HAP-1 (cell line): ENCODE measurements at regions not wholly inside any gene's neighbourhood (a gene's known extent, or its start where the extent isn't known, plus 50 kb on each side); places are given as distances from the start of the nearest gene placed in this dataset.

Experiments
- DNase-seq, 2 experiments: peaks; one replicate each; pipeline ENCODE4 v3.0.0-alpha.2; 2016 to 2020; ENCODE audit warnings: low spot score in 2 of 2
- H3K27me3 ChIP-seq: fragments of 250-450 bp; sonication (Bioruptor Pico); 2 replicates; pipeline ENCODE4 v1.5.1; 2020; ENCODE audit warnings: low read depth, mild to moderate bottlenecking, moderate library complexity
- H3K36me3 ChIP-seq: fragments of 250-450 bp; sonication (Bioruptor Pico); replicated peaks from 2 replicates; pipeline ENCODE4 v1.5.1; 2020; ENCODE audit warnings: mild to moderate bottlenecking
- H3K4me1 ChIP-seq: fragments of 250-450 bp; sonication (Bioruptor Pico); 2 replicates; pipeline ENCODE4 v1.5.1; 2020; ENCODE audit warnings: mild to moderate bottlenecking
- H3K4me3 ChIP-seq: fragments of 250-450 bp; sonication (Bioruptor Pico); 2 replicates; pipeline ENCODE4 v1.5.1; 2020; ENCODE audit warnings: mild to moderate bottlenecking, moderate library complexity
- H3K9me3 ChIP-seq: fragments of 250-450 bp; sonication (Bioruptor Pico); 2 replicates; pipeline ENCODE4 v1.5.1; 2020; ENCODE audit warnings: mild to moderate bottlenecking, moderate library complexity
- in situ Hi-C: fragments of 300-500 bp; cut with MboI; formaldehyde crosslinking; loops from 3 replicates; pipeline ENCODE4 v1.14.3; 2020; ENCODE audit warnings: low sequenced_read_pairs, inconsistent platforms, mixed read lengths

- no peak for DNase-seq
Measured at GRCh38 chr16:9567666-9568065, 476.2 kb downstream of the HAPSTR1 start.

DNA sequence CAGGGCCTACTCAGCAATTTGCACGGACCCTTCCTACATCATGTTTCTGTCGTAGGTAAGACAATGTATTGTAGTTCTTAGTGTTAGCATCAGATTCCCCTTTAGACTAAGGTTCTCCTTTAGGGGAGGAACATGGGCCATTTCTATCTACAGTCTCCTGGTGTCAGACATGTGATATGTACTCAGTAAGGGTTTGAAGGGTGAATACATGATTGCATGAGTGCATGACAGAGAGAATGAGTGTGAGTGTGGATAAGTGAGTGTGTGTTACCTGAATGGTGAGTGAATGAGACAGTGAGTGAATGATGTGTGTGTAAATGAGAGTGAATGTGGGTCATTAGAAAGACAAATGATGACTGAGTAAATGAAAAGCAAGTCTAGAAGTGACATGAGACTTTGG lies 476.8 kb downstream of the HAPSTR1 start:
- in situ Hi-C loops: no loop called here
- no peak for DNase-seq
- Histone ChIP-seq H3K4me3 (no peak overlapping the region), H3K9me3 (no peaks in the 10 kb centered on the region), H3K4me1 (no peaks in the 10 kb centered on the region), H3K27me3 (no peaks in the 10 kb centered on the region), H3K36me3 (no peaks in the 10 kb centered on the region)

More at GRCh38 chr16:9567666-9568065, 476.2 kb downstream of the HAPSTR1 start:
- H3K4me1 ChIP-seq: no peaks in the 10 kb centered on the region
- no peak overlapping the region for H3K4me3 ChIP-seq
- H3K27me3 ChIP-seq: no peaks in the 10 kb centered on the region
- no peaks in the 10 kb centered on the region for H3K36me3 ChIP-seq
- H3K9me3 ChIP-seq: no peaks in the 10 kb centered on the region
- in situ Hi-C loops: no loop called here

GRCh38 chr16:9570521-9570920 lies 479.1 kb downstream of the HAPSTR1 start:
- no peak overlapping the region for H3K4me3 ChIP-seq
- DNase-seq: no peak
- in situ Hi-C loops: no loop called here
- H3K4me1 ChIP-seq: no peaks in the 10 kb centered on the region
- H3K9me3 ChIP-seq: no peaks in the 10 kb centered on the region
- H3K27me3 ChIP-seq: no peaks in the 10 kb centered on the region
- H3K36me3 ChIP-seq: no peaks in the 10 kb centered on the region

DNA sequence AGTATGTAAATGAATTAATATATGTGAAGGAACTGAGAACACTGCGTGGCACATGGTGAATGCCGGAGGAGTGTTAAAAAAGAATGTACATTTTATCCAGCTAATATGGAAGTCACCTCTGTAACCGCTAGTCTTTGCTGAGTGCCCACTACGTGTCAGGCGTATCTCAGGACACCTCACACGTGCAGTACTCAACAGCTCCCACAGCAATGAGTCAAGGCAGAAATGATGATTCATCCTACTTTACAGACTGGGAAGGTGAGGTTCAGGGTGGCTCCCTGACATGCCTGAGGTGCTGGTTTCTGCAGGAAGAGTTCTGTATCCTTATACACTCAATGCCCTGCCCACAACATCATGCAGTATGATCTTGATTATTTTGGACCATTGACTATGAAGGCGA lies 487.0 kb downstream of the HAPSTR1 start:
- H3K9me3 ChIP-seq: no peaks in the 10 kb centered on the region
- no peaks in the 10 kb centered on the region for H3K36me3 ChIP-seq
- H3K27me3 ChIP-seq: no peaks in the 10 kb centered on the region
- no peak for DNase-seq
- no peak overlapping the region for H3K4me3 ChIP-seq
- in situ Hi-C loops: no loop called here
- H3K4me1 ChIP-seq: no peaks in the 10 kb centered on the region

DNA sequence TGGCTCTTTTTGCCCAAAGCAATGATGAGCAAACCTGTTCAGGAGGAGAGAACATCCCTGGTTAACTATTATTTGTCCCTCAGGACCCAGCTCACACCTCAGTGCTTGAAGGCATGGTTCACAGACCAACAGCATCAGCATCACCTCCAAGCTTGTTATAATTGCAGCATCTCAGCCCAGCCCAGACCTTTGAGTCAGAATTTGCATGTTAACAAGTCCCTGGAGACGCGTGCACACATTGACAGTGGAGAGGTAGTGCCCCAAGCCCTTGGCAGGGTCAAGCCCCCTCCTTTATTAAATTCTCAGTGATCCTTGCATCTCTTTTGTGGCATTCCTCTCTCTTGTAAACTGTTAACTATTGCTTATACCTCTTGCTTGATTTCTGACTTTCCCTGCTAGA lies 488.6 kb downstream of the HAPSTR1 start:
- DNase-seq: no peak
- in situ Hi-C loops: no loop called here
- Histone ChIP-seq H3K27me3 (no peaks in the 10 kb centered on the region), H3K4me3 (no peak overlapping the region), H3K9me3 (no peaks in the 10 kb centered on the region), H3K36me3 (no peaks in the 10 kb centered on the region), H3K4me1 (no peaks in the 10 kb centered on the region)

DNA sequence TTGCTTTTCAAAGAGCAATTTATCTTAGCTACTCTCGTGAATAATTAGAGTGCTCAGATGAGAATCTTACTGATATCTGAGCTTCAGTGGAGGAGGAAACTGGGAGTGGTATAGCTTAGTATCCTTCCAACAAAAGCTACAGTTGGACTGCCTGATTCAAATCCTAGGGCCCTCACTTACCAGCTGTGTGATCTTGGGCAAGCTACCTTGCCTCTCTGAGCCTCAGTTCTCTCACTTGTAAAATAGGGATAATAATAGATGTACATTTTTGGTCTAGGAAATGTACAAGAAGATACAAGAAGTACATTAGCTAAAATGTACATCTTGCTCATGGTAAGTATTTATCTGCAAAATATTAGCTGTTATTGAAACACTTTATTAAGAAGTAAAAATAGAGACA lies 502.0 kb downstream of the HAPSTR1 start:
- in situ Hi-C loops: no loop called here
- no peak overlapping the region for H3K4me3 ChIP-seq
- no peaks in the 10 kb centered on the region for H3K27me3 ChIP-seq
- DNase-seq: no peak
- no peaks in the 10 kb centered on the region for H3K9me3 ChIP-seq
- H3K4me1 ChIP-seq: no peaks in the 10 kb centered on the region
- no peaks in the 10 kb centered on the region for H3K36me3 ChIP-seq

DNA sequence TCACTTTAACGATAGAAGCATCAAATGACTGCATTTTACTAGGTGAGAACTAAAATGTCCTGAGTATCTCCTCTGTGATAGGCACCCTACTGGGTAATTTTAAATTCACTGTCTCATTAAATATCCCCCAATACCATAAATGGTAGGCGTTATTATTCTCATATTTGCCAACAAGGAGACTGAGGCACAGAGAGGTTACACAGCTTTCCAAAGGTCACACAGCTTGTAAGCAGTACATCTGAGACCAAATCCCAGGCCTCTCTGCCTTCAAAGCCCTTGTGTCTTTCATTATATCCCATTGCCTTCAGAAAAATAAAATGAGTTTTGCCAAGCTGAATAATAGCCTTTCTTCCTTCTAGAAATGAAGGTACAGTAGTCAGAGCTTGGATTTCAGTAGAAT lies 502.6 kb downstream of the HAPSTR1 start:
- Histone ChIP-seq H3K27me3 (no peaks in the 10 kb centered on the region), H3K36me3 (no peaks in the 10 kb centered on the region), H3K9me3 (no peaks in the 10 kb centered on the region), H3K4me3 (no peak overlapping the region), H3K4me1 (no peaks in the 10 kb centered on the region)
- in situ Hi-C loops: no loop called here
- DNase-seq: no peak

- in situ Hi-C loops: no loop called here
- no peak overlapping the region for H3K4me3 ChIP-seq
- H3K36me3 ChIP-seq: no peaks in the 10 kb centered on the region
- no peaks in the 10 kb centered on the region for H3K9me3 ChIP-seq
- DNase-seq: no peak
- no peaks in the 10 kb centered on the region for H3K27me3 ChIP-seq
- H3K4me1 ChIP-seq: no peaks in the 10 kb centered on the region
Measured at GRCh38 chr16:9594946-9595345, 503.5 kb downstream of the HAPSTR1 start.

- in situ Hi-C loops: no loop called here
- DNase-seq: no peak
- Histone ChIP-seq H3K36me3 (no peaks in the 10 kb centered on the region), H3K27me3 (no peaks in the 10 kb centered on the region), H3K9me3 (no peaks in the 10 kb centered on the region), H3K4me1 (no peaks in the 10 kb centered on the region), H3K4me3 (no peak overlapping the region)
Measured at GRCh38 chr16:9595393-9595792, 503.9 kb downstream of the HAPSTR1 start.

DNA sequence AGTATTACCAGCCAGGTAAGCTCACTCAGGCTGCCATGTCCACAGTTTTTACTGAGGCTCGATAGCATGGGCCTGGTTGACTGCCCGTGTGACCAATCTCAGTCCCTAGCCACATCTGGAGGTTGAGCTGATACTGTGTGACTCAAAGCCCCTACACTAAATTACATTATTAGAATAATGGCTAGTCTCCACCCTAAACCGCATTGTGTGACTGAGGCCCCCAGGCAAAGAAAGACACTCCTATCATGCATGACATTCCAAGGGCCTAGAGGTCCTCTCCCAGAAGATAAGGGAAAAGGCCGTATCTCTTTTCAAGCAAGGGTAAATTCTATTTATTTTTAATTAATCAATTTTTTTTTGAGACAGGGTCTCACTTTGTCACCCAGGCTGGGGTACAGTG lies 505.3 kb downstream of the HAPSTR1 start:
- H3K4me3 ChIP-seq: no peak overlapping the region
- no peak for DNase-seq
- no peaks in the 10 kb centered on the region for H3K36me3 ChIP-seq
- in situ Hi-C loops: no loop called here
- H3K27me3 ChIP-seq: no peaks in the 10 kb centered on the region
- H3K9me3 ChIP-seq: no peaks in the 10 kb centered on the region
- no peaks in the 10 kb centered on the region for H3K4me1 ChIP-seq

GRCh38 chr16:9597967-9598730 lies 506.7 kb downstream of the HAPSTR1 start:
- H3K4me1 ChIP-seq: no peaks in the 10 kb centered on the region
- DNase-seq: no peak
- H3K4me3 ChIP-seq: no peak overlapping the region
- H3K27me3 ChIP-seq: no peaks in the 10 kb centered on the region
- H3K36me3 ChIP-seq: no peaks in the 10 kb centered on the region
- H3K9me3 ChIP-seq: no peaks in the 10 kb centered on the region
- in situ Hi-C loops: no loop called here

GRCh38 chr16:9598731-9599083 lies 507.3 kb downstream of the HAPSTR1 start:
- H3K27me3 ChIP-seq: no peaks in the 10 kb centered on the region
- DNase-seq: no peak
- no peaks in the 10 kb centered on the region for H3K36me3 ChIP-seq
- in situ Hi-C loops: no loop called here
- H3K9me3 ChIP-seq: no peaks in the 10 kb centered on the region
- H3K4me3 ChIP-seq: no peak overlapping the region
- H3K4me1 ChIP-seq: no peaks in the 10 kb centered on the region

GRCh38 chr16:9599415-9600120 lies 508.1 kb downstream of the HAPSTR1 start:
- no peak for DNase-seq

DNA sequence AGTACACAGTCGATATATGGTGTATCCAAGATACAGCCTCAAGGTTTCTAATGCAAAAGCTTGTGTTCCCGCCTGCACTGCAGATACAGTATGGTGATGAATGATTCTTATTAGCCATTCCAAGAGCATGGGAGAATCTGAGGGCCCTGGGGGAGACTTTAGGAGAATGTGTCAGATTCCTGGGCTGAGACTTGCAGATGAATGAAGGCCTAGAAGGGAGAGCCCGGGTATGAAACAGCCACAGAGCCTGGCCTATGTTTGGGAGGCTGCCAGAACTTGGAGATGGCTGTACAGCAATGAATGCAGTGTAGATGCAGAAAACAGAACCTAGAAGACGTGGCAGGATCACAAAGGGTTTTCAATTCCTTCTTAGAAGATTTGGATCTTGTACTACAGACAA lies 510.7 kb downstream of the HAPSTR1 start:
- no peak overlapping the region for H3K4me3 ChIP-seq
- DNase-seq: no peak
- in situ Hi-C loops: no loop called here
- H3K27me3 ChIP-seq: no peaks in the 10 kb centered on the region
- no peaks in the 10 kb centered on the region for H3K36me3 ChIP-seq
- no peaks in the 10 kb centered on the region for H3K9me3 ChIP-seq
- H3K4me1 ChIP-seq: no peaks in the 10 kb centered on the region

More at GRCh38 chr16:9599415-9600120, 508.1 kb downstream of the HAPSTR1 start:
- Histone ChIP-seq H3K27me3 (no peaks in the 10 kb centered on the region), H3K4me3 (no peak overlapping the region), H3K36me3 (no peaks in the 10 kb centered on the region), H3K9me3 (no peaks in the 10 kb centered on the region), H3K4me1 (no peaks in the 10 kb centered on the region)
- in situ Hi-C loops: no loop called here
